ENCODE measurements at regions not wholly inside any gene's neighbourhood (a gene's known extent, or its start where the extent isn't known, plus 50 kb on each side); places are given as distances from the start of the nearest gene placed in this dataset.

DNA sequence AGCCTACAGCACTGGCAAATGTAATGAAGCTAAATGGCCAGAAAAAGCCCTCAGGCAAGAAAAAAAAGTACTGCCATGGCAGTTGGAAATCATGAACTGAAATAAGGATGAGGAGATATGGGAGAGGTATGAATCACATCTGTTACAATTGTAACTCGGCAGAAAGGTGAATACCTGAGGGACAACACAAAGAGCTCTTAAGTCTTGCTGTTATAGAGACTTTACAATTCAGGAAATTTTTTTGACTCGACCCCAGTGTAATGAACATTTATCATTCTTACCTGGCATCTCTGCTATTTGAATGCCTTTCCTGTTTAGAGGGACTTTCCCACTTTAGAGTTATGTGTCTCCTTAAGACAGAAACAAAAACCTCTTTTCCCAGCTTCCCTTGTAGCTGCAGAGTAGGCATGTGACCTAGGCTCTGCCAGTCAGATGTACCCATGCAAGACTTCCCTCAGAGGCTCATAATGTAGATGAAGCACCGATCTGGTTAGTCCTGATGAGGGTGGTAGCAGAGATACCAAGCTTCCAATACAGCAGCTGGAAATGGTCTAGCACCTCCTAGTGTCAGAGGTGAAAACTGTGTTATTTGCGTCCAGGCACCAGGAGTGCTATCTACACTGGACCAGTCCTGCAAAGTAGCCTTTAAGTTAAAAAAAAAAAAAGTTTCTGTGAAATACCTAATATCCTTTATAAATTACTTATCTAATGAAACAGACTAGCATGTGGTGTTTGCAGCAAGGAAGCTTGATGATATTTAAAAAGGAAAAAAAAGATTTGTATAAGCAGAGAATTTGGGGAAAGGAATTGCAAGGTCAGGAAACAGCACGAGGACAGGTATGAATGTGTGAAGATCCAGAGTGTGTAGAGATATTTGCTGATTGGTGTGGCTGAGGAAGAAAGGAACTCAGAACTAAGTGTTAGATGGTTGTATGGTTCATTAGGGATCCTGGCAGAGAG is 146.9 kb upstream of the SLC1A3 start:
- Histone ChIP-seq H2BK15ac (ENCODE audit: low read depth, low read length) (no peak overlapping the region), H3K27ac (ENCODE audit: insufficient read depth, low read length) (no peak overlapping the region), H3K27me3 (ENCODE audit: control insufficient read depth, insufficient read depth, low read length) (peaks cover 2% of the 10 kb centered on the region; the same call in 1 of the 2 replicates), H3K9me1 (ENCODE audit: insufficient read depth, low read length) (no peaks in the 10 kb centered on the region), H3K4me3 (ENCODE audit: insufficient read depth, low read depth, low read length) (no peak overlapping the region), H3K9ac (ENCODE audit: low read depth, low read length) (no peak overlapping the region), H3K14ac (replicated peaks; ENCODE audit: low read depth, low read length) (no peak overlapping the region), H3K4me1 (ENCODE audit: control insufficient read depth, insufficient read depth, low read length) (no peaks in the 10 kb centered on the region), H3K36me3 (ENCODE audit: control insufficient read depth, insufficient read depth, low read length) (no peaks in the 10 kb centered on the region), H4K20me1 (ENCODE audit: insufficient read depth, low read length) (no peaks in the 10 kb centered on the region), H2AK9ac (replicated peaks; ENCODE audit: low read depth, low read length, poor library complexity) (no peak overlapping the region), H2AK5ac (ENCODE audit: low read depth, low read length) (no peak overlapping the region), H3K4me2 (ENCODE audit: low read depth, low read length) (no peak overlapping the region), H2AFZ (replicated peaks; ENCODE audit: low read length, poor library complexity) (no peak overlapping the region), H2BK20ac (ENCODE audit: low read depth, low read length) (no peak overlapping the region), H2BK120ac (ENCODE audit: low read depth, low read length) (no peak overlapping the region), H3K56ac (ENCODE audit: extremely low read depth, insufficient read depth, low read length) (no peak overlapping the region), H4K5ac (ENCODE audit: low read depth, low read length) (no peak overlapping the region), H4K91ac (ENCODE audit: insufficient read depth, low read depth, low read length) (no peak overlapping the region), H2BK5ac (ENCODE audit: low read depth, low read length, poor library complexity, severe bottlenecking) (no peak overlapping the region), H4K8ac (ENCODE audit: low read depth in 2 of 2, low read length in 2 of 2) (no peak overlapping the region), H3K23ac (ENCODE audit: low read depth, low read length) (no peak overlapping the region), H3K4ac (ENCODE audit: low read depth, low read length) (no peak overlapping the region), H3K9me3 (ENCODE audit: control insufficient read depth, insufficient read depth, low read length) (no peaks in the 10 kb centered on the region), H3K79me1 (ENCODE audit: low read depth in 1 of 2, low read length in 2 of 2) (no peaks in the 10 kb centered on the region), H3K18ac (ENCODE audit: low read depth, low read length) (no peak overlapping the region)
- ChIA-PET POLR2A (ENCODE audit: unreplicated experiment) (no interaction called here), CTCF (interaction anchor here (0.5 to 1.1 kb wide), 6 partner anchors 11 to 424 kb away, joined by 3 to 4 read pairs (median 3); no protein-coding TSS in a partner anchor)
- ATAC-seq (ENCODE audit: low read depth) (no peak), DNase-seq (no peak)
- in situ Hi-C loops (cut with MboI; ENCODE audit: low sequenced_read_pairs) (no loop called here), intact Hi-C loops (cut with micrococcal nuclease) (no loop called here), dilution Hi-C loops (cut with HindIII; ENCODE audit: low sequenced_read_pairs, unreplicated experiment) (no loop called here)
- BruUV-seq (replicated peaks), result no TSS peak
- 0% methylated on average over 1 of the region's 5 CpGs; no CpG with 5 or more reads in 1 of the 2 experiments for WGBS, 2 experiments (ENCODE audit: extremely low coverage in 2 of 2, insufficient read length in 1 of 2)
- TF ChIP-seq, protein P1, sequence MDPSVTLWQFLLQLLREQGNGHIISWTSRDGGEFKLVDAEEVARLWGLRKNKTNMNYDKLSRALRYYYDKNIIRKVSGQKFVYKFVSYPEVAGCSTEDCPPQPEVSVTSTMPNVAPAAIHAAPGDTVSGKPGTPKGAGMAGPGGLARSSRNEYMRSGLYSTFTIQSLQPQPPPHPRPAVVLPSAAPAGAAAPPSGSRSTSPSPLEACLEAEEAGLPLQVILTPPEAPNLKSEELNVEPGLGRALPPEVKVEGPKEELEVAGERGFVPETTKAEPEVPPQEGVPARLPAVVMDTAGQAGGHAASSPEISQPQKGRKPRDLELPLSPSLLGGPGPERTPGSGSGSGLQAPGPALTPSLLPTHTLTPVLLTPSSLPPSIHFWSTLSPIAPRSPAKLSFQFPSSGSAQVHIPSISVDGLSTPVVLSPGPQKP (IDR thresholded peaks at IDR 0.05; ENCODE audit: borderline replicate concordance, low read depth, low read length), result no peak
- TF ChIP-seq RFX5 (IDR thresholded peaks at IDR 0.05; ENCODE audit: low read depth, low read length) (no peak), MAFK (IDR thresholded peaks at IDR 0.05; ENCODE audit: low read depth, low read length) (no peak), RCOR1 (IDR thresholded peaks at IDR 0.05; ENCODE audit: insufficient replicate concordance, low read length) (no peak), FOS (IDR thresholded peaks at IDR 0.05; ENCODE audit: low read depth, low read length) (no peak), MAZ (IDR thresholded peaks at IDR 0.05; ENCODE audit: borderline replicate concordance, low read depth, low read length) (no peak), SMC3 (IDR thresholded peaks at IDR 0.05; ENCODE audit: low read depth, low read length) (no peak), RAD21 (IDR thresholded peaks at IDR 0.05; ENCODE audit: low read length) (no peak), POLR2A (IDR thresholded peaks at IDR 0.05; ENCODE audit: low read depth, low read length) (no peak), CHD1 (IDR thresholded peaks at IDR 0.05; ENCODE audit: low read depth, low read length) (no peak), CEBPB (IDR thresholded peaks at IDR 0.05; ENCODE audit: low read depth, low read length) (no peak), NFE2L2 (IDR thresholded peaks at IDR 0.05; ENCODE audit: low read depth, low read length) (no peak), MXI1 (IDR thresholded peaks at IDR 0.05; ENCODE audit: borderline replicate concordance, low read depth, low read length) (no peak)
- TF ChIP-seq, protein P2, sequence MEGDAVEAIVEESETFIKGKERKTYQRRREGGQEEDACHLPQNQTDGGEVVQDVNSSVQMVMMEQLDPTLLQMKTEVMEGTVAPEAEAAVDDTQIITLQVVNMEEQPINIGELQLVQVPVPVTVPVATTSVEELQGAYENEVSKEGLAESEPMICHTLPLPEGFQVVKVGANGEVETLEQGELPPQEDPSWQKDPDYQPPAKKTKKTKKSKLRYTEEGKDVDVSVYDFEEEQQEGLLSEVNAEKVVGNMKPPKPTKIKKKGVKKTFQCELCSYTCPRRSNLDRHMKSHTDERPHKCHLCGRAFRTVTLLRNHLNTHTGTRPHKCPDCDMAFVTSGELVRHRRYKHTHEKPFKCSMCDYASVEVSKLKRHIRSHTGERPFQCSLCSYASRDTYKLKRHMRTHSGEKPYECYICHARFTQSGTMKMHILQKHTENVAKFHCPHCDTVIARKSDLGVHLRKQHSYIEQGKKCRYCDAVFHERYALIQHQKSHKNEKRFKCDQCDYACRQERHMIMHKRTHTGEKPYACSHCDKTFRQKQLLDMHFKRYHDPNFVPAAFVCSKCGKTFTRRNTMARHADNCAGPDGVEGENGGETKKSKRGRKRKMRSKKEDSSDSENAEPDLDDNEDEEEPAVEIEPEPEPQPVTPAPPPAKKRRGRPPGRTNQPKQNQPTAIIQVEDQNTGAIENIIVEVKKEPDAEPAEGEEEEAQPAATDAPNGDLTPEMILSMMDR (conservative IDR thresholded peaks at IDR 0.05; ENCODE audit: low read depth, low read length), result no peak; the same call in 1 of the 2 replicates
- TF ChIP-seq, protein P3, sequence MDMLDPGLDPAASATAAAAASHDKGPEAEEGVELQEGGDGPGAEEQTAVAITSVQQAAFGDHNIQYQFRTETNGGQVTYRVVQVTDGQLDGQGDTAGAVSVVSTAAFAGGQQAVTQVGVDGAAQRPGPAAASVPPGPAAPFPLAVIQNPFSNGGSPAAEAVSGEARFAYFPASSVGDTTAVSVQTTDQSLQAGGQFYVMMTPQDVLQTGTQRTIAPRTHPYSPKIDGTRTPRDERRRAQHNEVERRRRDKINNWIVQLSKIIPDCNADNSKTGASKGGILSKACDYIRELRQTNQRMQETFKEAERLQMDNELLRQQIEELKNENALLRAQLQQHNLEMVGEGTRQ (IDR thresholded peaks at IDR 0.05; ENCODE audit: low read depth, low read length), result no peak

Measured in IMR-90 (cell line).